ENCODE measurements at regions not wholly inside any gene's neighbourhood (a gene's known extent, or its start where the extent isn't known, plus 50 kb on each side); places are given as distances from the start of the nearest gene placed in this dataset.

DNA sequence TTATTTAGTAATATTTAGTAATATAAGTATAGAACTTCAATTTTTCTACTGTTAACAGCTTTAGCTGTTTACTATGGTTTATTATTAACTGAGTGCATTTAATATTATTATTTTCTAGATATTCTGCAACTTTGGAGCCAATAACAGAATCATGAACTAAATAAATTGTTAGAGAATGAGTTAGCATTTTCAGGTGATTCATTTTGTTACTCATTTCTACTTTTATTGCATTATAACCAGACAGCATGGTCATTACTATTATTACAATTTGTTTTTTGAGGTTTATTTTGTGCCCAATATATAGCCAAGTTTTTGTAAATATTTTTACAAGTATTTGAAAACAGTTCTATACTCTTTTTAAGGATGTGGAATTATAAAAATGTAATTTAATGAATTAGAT, 279.6 kb downstream of the SQOR start:
- in situ Hi-C loops (cut with HindIII; ENCODE audit: low sequenced_read_pairs): no loop called here
- no peak for DNase-seq (ENCODE audit: low spot score)

DNA sequence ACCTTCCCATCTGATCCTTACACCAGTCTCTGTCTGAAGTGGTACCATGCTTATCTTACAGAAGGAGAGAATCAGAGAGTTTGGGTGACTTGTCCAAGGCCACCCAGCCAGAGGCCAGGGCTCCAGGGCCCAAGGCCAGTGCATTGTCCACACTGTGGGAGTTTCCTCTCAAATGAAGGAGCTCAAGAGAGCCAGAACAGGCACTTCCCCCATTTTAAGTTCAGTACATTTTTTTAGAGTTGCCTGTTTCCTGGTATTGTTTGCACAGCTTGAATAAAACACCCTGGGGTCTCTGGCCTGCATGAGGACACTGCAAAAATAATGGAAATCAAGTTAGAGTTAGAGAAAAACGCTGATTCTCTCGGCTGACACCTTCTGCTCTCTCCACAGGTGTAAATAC, 284.0 kb downstream of the SQOR start:
- in situ Hi-C loops (cut with HindIII; ENCODE audit: low sequenced_read_pairs): no loop called here
- no peak for DNase-seq (ENCODE audit: low spot score)

DNA sequence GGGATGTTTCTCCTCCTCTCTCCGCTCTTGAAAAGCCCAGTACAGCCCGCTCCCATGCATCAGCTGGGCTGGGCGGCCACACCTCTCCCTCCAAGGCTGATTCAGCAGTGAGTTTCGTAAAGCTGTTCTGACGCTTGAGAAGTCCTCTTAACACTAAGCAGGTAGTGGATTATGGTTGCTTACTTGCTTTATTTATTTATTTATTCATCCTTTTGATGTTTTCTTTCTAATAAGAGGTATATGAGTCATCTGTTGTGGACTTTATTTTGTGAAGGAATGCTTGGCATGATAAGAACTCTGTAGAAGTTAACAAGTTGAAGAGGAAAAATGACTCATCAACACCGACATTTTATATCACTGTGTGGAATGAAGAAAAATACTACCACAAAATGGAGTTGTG, 285.0 kb downstream of the SQOR start:
- in situ Hi-C loops (cut with HindIII; ENCODE audit: low sequenced_read_pairs): no loop called here
- DNase-seq (ENCODE audit: low spot score): no peak

DNA sequence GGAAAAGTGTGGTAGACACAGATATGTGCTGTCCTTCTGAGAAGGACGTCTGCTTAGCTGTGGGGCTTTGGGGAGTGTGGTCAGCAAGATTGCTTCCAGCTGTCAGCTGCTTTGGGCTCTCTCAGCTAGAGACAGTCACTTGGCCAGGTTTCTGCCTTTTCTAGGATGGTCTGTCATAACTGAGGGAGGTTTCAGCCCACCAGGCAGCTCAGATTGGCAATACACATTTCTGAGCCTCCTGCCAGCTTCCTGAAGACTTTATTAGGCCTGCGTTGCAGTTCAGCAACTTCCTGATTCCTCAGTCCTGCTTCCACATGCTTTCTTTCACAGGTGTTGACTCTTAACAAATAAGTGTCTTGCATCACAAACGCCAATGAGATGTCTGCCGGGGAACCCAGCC, 286.5 kb downstream of the SQOR start:
- no peak for DNase-seq (ENCODE audit: low spot score)
- in situ Hi-C loops (cut with HindIII; ENCODE audit: low sequenced_read_pairs): no loop called here

DNA sequence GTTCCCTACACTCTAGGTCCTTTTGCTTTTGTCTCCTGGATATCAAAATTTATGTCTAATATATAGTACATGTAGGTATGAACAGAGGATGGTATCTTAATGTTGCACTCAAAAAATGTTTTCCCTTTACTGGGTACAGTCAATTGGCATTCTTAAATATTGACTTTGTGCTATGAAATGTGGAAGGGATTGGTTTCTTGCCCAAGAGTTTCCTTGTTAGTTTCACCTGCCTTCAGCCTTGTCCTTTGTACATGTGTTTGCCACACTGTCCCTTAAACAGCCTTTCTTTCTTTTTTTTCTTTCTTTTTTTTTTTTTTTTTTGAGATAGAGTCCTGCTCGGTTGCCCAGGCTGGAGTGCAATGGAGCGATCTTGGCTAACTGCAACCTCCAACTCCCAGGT, 287.1 kb downstream of the SQOR start:
- in situ Hi-C loops (cut with HindIII; ENCODE audit: low sequenced_read_pairs): no loop called here
- no peak for DNase-seq (ENCODE audit: low spot score)

DNA sequence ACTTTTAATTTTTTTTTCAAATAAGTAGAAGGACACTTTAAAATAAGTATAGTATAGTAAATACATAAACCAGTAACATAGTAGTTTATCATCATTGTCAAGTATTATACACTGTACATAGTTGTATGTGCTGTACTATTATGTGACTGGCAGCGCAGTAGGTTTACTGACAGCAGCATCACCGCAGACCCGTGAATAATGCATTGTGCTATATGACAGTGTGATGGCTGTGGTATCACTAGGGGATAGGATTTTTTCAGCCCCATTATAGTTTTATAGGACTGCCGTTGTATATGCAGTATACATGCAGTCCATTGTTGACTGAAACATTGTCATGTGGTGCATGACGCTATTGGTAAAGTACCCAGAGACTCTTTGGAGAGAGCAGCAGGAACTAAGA, 306.5 kb downstream of the SQOR start:
- in situ Hi-C loops (cut with HindIII; ENCODE audit: low sequenced_read_pairs): no loop called here
- DNase-seq (ENCODE audit: low spot score): no peak

DNA sequence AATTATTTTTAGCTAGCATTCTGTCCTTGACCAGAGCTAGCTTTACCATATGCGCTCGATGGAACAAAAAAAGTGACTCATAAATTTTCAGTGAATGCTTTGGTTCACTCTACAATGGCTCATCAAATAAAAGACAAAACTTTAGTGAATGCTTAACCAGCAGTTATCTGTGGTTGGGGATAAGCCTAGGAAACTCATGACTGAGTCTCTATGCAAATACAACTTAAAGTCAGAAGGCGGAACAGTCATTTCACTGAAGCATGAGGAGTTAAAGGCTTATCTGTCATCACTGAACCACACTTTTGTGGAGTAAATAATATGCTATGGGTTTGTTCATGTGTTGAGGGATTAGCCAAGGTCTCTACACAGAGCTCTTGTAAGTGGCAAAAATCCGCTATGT, 308.4 kb downstream of the SQOR start:
- DNase-seq (ENCODE audit: low spot score): no peak
- in situ Hi-C loops (cut with HindIII; ENCODE audit: low sequenced_read_pairs): no loop called here

DNA sequence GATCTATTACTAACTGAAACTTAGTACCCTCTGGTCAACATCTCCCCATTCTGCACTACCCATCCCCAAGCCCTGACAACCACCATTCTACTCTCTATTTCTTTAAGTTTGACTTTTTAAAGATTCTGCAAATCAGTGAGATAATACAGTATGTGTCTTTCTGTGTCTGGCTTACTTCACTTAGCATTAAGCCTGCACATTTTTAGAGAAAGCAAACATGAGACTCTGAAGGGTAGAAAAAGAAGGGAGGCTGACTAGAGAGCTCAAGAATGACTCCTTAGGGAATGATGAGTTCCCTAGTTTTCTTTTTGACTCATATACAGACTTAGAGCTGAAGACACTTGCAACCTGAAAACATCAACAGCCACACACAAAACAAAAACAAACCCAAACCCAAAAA, 311.3 kb downstream of the SQOR start:
- in situ Hi-C loops (cut with HindIII; ENCODE audit: low sequenced_read_pairs): no loop called here
- no peak for DNase-seq (ENCODE audit: low spot score)

DNA sequence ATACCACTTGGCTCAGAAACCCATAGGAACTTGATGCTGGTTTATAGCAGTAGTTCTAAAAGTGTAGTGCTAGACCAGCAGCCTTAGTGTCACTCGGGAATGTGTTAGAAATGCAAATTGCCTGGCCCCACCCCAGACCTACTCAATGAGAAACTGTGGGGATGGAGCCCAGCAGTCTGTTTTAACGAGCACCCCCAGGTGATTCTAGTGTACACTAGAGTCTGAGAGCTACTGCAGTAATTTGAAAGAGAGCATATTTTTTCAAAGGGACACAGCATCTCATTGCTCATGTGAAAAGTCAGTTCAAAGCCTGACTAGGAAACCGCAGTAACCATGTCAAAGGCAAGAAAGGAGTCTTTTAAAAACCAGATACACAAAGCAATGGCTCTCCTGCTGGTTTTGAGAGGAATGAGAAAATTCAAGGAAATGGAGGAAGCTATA, 313.4 kb downstream of the SQOR start:
- no peak for DNase-seq (ENCODE audit: low spot score)
- in situ Hi-C loops (cut with HindIII; ENCODE audit: low sequenced_read_pairs): no loop called here

DNA sequence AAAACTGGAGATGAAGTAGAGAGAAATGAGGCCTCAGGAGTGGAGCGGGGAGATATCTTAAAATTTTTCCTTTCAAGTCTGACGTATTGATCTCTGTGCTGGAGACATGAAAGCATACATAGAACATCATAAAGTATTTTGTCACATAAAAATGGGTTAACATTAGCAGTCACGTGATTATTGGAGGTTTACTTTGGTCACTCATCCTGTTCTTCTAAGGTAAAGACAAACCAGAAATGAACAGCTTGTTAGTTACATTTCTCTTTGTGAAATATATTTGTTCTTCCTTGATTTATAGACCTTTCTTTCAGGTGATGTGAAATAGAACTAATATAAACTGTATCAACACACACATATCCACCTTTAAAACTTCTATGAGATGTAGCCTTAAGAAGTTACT, 324.1 kb downstream of the SQOR start:
- no peak for DNase-seq (ENCODE audit: low spot score)
- in situ Hi-C loops (cut with HindIII; ENCODE audit: low sequenced_read_pairs): no loop called here

DNA sequence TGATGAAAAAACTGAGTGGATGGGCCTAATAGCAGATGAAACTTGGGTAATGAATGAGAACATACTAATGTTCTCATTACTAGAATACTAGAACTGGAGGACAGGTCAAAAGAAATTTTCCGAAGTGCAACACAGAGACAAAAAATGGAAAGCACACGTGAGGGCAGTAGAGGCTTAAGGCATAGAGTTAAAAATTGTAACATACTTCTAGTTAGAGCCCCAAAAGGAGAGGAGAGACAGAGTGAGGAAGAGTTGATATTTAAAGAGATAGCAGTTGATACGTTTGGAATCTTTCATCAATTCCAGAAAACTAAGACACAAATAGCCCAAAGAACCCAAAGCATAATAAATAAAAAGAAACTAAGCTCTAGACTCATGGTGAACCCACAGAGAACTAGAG, 327.9 kb downstream of the SQOR start:
- no peak for DNase-seq (ENCODE audit: low spot score)

DNA sequence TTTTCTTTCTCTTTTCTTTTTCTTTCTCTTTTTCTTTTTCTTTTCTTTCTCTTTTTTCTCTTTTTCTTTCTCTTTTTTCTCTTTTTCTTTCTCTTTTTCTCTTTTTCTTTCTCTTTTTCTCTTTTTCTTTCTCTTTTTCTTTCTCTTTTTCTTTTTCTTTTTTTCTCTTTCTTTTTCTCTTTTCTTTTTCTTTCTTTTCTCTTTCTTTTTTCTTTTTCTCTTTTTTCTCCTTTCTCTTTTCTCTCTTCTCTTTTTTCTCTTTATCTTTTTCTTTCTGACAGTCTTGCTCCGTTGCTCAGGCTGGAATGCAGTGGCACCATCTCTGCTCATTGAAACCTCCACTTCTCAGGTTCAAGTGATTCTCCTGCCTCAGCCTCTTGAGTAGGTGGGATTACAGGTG, 335.7 kb downstream of the SQOR start:
- DNase-seq (ENCODE audit: low spot score): no peak
- in situ Hi-C loops (cut with HindIII; ENCODE audit: low sequenced_read_pairs): no loop called here

More for the DNA sequence above, 327.9 kb downstream of the SQOR start:
- in situ Hi-C loops (cut with HindIII; ENCODE audit: low sequenced_read_pairs): no loop called here

DNA sequence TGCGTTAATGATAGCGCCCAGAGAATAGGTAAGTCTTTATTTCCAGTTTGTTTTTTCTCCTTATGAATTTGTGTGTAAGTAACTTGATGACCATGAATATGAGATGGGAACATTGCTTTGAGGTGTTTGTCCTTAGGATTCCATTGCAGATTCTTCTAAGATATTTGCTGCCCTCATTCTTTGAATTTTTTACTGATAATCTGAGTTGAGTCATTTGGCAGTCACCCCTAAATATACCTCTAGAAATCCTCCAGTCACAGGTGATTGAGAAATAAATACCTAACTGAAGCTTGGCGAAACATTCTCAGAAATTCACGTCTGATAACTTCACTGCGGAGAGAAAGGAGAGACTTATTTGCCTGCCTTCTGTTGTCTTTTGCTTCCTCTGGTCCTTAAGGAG, 345.5 kb downstream of the SQOR start:
- DNase-seq (ENCODE audit: low spot score): no peak
- in situ Hi-C loops (cut with HindIII; ENCODE audit: low sequenced_read_pairs): no loop called here

DNA sequence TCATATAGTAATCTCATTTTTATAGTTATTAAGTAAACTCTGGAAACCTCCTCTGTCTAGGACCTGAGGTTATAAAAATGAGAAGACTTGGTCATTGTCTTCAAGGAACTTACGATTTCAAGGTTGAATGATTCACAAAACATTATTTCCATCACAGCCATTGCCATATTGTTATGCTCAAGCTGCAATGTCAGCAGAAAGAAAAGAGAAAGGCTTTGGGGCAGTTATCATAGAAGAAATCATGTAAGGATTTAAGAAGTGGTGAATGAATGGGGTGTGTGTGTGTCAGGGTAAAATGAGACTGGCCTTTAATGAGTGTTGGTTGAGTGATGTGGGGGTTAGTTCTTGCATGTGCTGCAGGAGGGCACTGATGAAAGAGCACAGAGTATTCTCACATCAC, 346.8 kb downstream of the SQOR start:
- no peak for DNase-seq (ENCODE audit: low spot score)
- in situ Hi-C loops (cut with HindIII; ENCODE audit: low sequenced_read_pairs): no loop called here

DNA sequence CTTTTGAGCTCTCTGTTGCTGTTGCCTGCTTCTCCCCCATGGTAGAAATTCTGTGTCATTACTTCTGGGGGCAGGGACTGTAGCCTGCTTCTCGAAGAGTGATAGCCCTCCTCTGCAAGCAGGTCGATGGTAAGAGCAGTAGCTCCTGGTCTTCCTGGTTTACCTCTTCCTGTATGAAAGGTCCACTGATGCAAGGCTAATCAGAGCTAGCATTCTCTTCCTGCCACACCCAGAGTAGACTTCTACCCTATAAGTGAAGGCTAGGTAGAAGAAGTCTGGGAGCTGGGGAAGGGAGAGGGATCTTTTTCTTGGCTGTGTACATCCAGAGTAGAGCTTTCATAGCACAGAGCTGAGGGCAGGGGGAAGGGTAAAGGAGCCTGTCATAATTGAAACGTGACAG, 357.0 kb downstream of the SQOR start:
- no peak for DNase-seq (ENCODE audit: low spot score)
- in situ Hi-C loops (cut with HindIII; ENCODE audit: low sequenced_read_pairs): no loop called here

DNA sequence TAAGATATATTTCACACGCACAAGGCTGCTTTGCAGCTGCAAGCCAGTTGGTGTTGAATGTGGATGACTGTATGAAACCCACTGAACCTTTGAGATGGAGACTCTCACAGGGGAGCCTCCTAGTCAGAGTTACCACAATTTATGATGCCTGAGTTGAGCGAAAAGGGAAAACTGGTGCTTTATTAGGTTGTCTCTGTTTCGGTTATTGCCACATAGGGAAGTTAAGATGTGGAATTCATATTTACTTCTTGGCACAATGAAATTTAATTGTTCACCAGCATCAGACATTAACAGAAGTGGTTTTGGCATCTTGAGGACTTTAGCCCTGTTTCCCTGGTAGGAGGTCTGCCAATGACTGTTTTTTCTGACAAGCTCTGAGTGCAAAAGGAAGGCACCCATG, 358.2 kb downstream of the SQOR start:
- no peak for DNase-seq (ENCODE audit: low spot score)
- in situ Hi-C loops (cut with HindIII; ENCODE audit: low sequenced_read_pairs): no loop called here

DNA sequence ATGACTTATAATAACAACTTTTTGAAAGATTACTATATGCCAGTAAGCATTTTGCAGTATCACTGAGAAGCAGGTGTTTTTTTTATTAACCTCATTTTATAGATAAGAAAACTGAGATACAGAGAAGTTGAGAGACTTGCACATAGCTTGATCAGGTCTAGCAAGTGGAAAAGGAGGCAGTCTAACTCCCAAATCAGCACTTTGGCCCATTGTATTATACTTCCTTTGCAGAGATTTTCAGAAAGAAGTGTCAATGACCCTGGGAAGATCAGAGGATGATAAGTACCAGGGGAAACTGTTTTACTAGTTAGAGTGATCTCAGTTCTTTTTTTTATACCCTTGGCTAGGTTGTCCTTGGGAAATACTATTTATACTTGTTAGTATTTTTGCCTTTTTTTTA, 358.7 kb downstream of the SQOR start:
- in situ Hi-C loops (cut with HindIII; ENCODE audit: low sequenced_read_pairs): no loop called here

DNA sequence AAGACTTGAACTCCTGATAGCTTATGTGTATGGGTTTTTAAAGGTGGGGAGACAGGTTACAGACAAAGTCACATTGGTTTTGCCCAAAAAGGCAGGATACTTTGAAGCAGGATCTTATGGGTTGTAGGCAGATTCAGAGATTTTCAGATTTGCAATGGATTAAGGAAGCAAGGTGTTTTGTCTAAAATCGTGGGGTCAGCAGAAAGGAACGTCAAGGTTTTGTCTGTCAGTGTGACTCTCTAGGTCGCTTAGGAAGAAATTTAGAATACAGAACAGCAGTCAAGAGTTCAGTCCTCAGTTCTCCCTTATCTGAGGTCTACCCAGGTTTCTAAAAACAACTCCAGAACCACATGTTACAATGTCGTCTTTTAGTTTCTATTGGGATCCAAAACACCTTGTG, 361.0 kb downstream of the SQOR start:
- no peak for DNase-seq (ENCODE audit: low spot score)
- in situ Hi-C loops (cut with HindIII; ENCODE audit: low sequenced_read_pairs): no loop called here

More for the DNA sequence above, 358.7 kb downstream of the SQOR start:
- no peak for DNase-seq (ENCODE audit: low spot score)

DNA sequence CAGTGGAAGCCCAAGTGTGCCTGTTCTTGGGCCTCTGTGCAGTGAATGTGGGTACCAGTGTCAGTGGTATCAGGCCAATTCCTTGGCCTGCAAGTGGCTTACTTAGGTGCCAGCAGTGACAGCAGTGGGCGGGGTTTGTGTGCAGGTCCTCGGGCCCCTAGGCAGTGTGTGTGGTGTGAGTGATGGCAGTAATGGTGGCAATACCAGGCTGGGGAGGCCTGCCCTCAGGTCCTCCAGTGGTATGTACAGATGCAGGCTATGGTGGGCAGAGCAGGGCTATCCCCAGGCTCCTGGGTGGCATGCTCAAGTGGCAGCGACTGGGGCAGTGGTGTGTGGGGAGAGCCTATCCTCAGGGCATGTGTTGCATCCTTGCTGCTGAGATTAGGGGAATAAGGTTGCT, 379.7 kb downstream of the SQOR start:
- in situ Hi-C loops (cut with HindIII; ENCODE audit: low sequenced_read_pairs): no loop called here
- DNase-seq (ENCODE audit: low spot score): no peak

DNA sequence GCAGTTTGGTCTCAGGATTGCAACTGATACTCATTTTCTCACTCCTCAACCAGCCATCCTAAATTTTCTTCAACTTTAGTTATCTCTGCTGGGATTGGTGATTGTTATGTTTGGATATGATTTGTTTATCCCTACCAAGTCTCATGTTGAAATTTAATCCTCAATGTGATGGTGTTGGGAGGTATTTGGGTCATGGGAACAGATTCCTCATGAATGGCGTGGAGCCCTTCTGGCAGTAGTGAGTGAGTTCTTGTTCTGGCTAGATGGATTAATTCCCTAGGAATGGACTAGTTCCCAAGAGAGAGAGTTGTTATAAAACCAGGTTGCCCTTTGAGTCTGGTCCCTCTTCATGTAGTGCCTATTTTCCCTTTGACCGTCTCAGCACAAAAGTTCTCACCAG, 399.9 kb downstream of the SQOR start:
- in situ Hi-C loops (cut with HindIII; ENCODE audit: low sequenced_read_pairs): no loop called here
- no peak for DNase-seq (ENCODE audit: low spot score)

DNA sequence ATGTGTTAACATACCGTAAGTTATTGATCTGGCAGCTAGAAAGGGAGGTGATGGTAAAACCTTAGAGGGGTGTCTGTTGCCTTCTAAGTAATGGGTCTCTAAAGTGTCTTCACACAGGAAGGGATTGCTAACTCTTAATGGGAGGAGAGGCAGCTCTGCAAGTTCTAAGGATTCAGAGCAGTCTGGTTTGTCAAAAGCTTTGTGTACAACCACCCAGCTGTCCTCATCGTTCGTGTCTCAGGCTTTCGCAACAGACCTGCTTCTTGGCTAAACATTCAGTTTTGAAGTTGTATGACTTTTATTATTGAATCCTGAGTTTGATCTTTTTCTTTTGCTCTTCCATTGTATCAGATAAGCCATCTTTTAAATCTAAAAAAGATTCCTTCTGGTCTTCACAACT, 404.9 kb downstream of the SQOR start:
- in situ Hi-C loops (cut with HindIII; ENCODE audit: low sequenced_read_pairs): no loop called here

DNA sequence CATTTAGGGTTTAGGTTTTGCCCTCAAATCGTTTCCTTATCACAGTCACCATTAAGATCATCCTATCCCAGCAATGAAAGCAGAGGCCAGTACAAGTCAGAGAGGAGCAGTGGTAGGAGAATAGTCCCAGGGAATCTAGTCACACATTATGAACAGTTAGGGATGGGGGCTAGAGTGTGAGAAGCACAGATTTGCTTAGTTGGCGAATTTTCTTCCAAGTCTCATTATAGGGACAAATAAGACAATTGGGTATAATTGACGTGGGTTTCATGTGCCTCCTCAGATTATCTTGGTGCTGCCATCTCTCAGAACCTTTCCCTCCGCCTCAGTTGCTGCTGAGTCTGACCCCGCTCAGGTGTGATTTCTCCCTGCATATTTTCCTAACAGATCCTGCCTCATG, 407.1 kb downstream of the SQOR start:
- in situ Hi-C loops (cut with HindIII; ENCODE audit: low sequenced_read_pairs): no loop called here

More for the DNA sequence above, 404.9 kb downstream of the SQOR start:
- DNase-seq (ENCODE audit: low spot score): no peak

More for the DNA sequence above, 407.1 kb downstream of the SQOR start:
- no peak for DNase-seq (ENCODE audit: low spot score)
